Trophoblast cell (in vitro differentiated cells and primary cell): ENCODE measurements at regions not wholly inside any gene's neighbourhood (a gene's known extent, or its start where the extent isn't known, plus 50 kb on each side); places are given as distances from the start of the nearest gene placed in this dataset.
"Not testable (repeated sequence)": the region's sequence is repeated elsewhere in the genome, so short reads cannot be mapped to it uniquely, and the experiment has no call there.

Source experiments
- DNase-seq, 2 donors: peaks; one replicate each; pipeline ENCODE4 v3.0.0-alpha.2; 2016
- H2AFZ ChIP-seq: 2 replicates; pipeline ENCODE4 v1.6.1; 2013; ENCODE audit warnings: low read length, moderate library complexity, mild to moderate bottlenecking; ENCODE audit not compliant: insufficient read depth, poor library complexity
- H2AK5ac ChIP-seq: 2 replicates; pipeline ENCODE4 v1.6.1; 2013; ENCODE audit warnings: mild to moderate bottlenecking, low read length
- H2BK120ac ChIP-seq: 2 replicates; pipeline ENCODE4 v1.6.1; 2013; ENCODE audit warnings: low read length, mild to moderate bottlenecking, moderate library complexity; ENCODE audit not compliant: insufficient read depth, poor library complexity
- H2BK12ac ChIP-seq: 2 replicates; pipeline ENCODE4 v1.6.1; 2013; ENCODE audit warnings: mild to moderate bottlenecking, low read length, moderate library complexity
- H2BK5ac ChIP-seq: 2 replicates; pipeline ENCODE4 v1.6.1; 2013; ENCODE audit warnings: low read length, low read depth, moderate library complexity, mild to moderate bottlenecking; ENCODE audit not compliant: poor library complexity
- H3K14ac ChIP-seq: 2 replicates; pipeline ENCODE4 v1.6.1; 2013; ENCODE audit warnings: mild to moderate bottlenecking, low read length
- H3K18ac ChIP-seq: 2 replicates; pipeline ENCODE4 v1.6.1; 2013; ENCODE audit warnings: mild to moderate bottlenecking, low read length
- H3K23ac ChIP-seq: 2 replicates; pipeline ENCODE4 v1.6.1; 2013; ENCODE audit warnings: low read length
- H3K27ac ChIP-seq: 2 replicates; pipeline ENCODE4 v1.5.1; 2013; ENCODE audit warnings: low read depth, mild to moderate bottlenecking, inconsistent platforms, low read length, moderate library complexity
- H3K27me3 ChIP-seq: 2 replicates; pipeline ENCODE4 v1.6.1; 2013; ENCODE audit warnings: inconsistent platforms, mild to moderate bottlenecking, low read length, moderate library complexity; ENCODE audit not compliant: insufficient read depth
- H3K36me3 ChIP-seq, 2 experiments: 1 replicate in 1 of 2; 2 replicates in 1 of 2; pipeline ENCODE4 v1.6.1; 2013; ENCODE audit warnings: low read length in 2 of 2, mild to moderate bottlenecking in 2 of 2, moderate library complexity in 1 of 2; ENCODE audit not compliant: insufficient read depth in 2 of 2, control insufficient read depth in 1 of 2
- H3K4ac ChIP-seq: 2 replicates; pipeline ENCODE4 v1.6.1; 2013; ENCODE audit warnings: low read depth, mild to moderate bottlenecking, low read length, moderate library complexity
- H3K4me1 ChIP-seq, 2 experiments: 1 replicate in 1 of 2; 2 replicates in 1 of 2; pipeline ENCODE4 v1.6.1; 2013; ENCODE audit warnings: low read length in 2 of 2, mild to moderate bottlenecking in 2 of 2, moderate library complexity in 1 of 2; ENCODE audit not compliant: insufficient read depth in 2 of 2, control insufficient read depth in 1 of 2
- H3K4me2 ChIP-seq: 2 replicates; pipeline ENCODE4 v1.6.1; 2013; ENCODE audit warnings: inconsistent platforms, mild to moderate bottlenecking, low read length, moderate library complexity
- H3K4me3 ChIP-seq: 2 replicates; pipeline ENCODE4 v1.5.1; 2013; ENCODE audit warnings: mild to moderate bottlenecking, low read depth, low read length, inconsistent platforms
- H3K79me1 ChIP-seq: one replicate; pipeline ENCODE4 v1.6.1; 2013; ENCODE audit warnings: low read length
- H3K79me2 ChIP-seq: 2 replicates; pipeline ENCODE4 v1.6.1; 2013; ENCODE audit warnings: low read length, mild to moderate bottlenecking; ENCODE audit not compliant: control insufficient read depth, insufficient read depth, poor library complexity
- H3K9ac ChIP-seq: 2 replicates; pipeline ENCODE4 v1.6.1; 2013; ENCODE audit warnings: mild to moderate bottlenecking, low read length
- H3K9me3 ChIP-seq: 2 replicates; pipeline ENCODE4 v1.6.1; 2013; ENCODE audit warnings: low read depth, mild to moderate bottlenecking, control low read depth, inconsistent platforms, low read length; ENCODE audit not compliant: insufficient read depth
- H4K12ac ChIP-seq: 2 replicates; pipeline ENCODE4 v1.6.1; 2013; ENCODE audit warnings: low read depth, mild to moderate bottlenecking, low read length, moderate library complexity
- H4K8ac ChIP-seq: 2 replicates; pipeline ENCODE4 v1.6.1; 2013; ENCODE audit warnings: low read depth, mild to moderate bottlenecking, low read length, moderate library complexity
- H4K91ac ChIP-seq: one replicate; pipeline ENCODE4 v1.6.1; 2013; ENCODE audit warnings: low read depth, mild to moderate bottlenecking, low read length, moderate library complexity
- WGBS: extraction: QIAGEN DNeasy Blood & Tissue Kit; methylation state at CpG from one replicate; pipeline ENCODE4 v1.1.7; 2013; ENCODE audit warnings: missing lambda C conversion rate; ENCODE audit not compliant: insufficient read length, insufficient coverage; ENCODE audit errors: extremely low coverage; 5-methylcytosine and 5-hydroxymethylcytosine counted together

DNA sequence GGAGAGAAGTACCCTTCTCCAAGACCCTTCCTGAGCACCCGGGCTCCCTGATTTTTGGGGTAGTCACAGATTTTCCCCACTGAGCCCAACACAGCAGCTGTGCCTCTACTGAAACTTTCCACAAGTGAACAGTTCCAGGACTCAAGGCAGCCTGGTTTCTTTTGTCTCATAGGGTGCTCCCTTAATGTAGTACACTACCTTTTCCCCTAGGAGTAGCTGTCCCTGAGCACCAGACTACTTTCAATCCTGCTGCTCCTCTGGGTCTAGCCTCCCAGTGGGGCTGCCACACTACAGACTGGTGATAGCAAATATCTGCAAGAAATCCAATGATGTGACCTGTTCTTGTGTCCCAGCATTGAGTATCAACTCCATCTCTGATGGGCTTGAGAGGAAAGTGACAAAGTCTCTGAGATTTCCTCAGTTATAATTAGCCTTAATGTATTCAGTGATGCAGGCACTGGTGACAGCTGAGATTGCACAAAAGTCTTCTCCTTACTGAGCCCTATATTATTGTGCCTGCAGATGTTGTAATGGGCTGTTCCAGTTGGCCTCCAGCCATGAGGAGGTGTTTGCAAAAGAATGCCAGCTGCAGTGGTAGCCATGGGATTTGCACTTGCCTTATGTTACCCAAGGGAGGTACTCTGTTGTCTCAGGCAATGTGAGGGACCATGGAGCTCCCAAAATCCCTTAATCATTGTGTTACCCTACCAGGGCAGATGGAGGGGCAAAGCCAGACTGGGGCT is 1802.5 kb downstream of the EFNA5 start:
- WGBS = no CpG with 5 or more reads among the region's 1 CpG

DNA sequence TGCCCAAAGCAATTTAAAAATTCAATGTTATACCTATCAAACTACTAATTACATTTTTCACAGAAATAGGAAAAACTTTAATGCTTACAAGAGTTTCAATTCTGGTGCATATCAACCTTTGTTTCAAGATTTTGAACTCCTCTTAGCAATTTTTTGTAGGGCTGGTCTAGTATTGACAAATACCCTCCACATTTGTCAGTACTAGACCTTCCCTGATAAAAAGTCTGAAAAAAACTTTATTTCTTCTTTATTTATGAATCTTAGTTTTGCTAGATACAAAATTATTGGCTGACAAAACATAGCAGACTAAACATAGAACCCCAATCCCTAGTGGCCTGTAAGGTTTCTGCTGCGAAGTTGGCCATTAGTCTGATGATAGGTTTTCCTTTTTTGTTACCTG is 1804.9 kb downstream of the EFNA5 start:
- H3K14ac ChIP-seq = no peak overlapping the region
- no peak overlapping the region for H3K18ac ChIP-seq
- no peak overlapping the region for H4K91ac ChIP-seq
- H3K4me3 ChIP-seq = no peak overlapping the region
- no peak overlapping the region for H2BK5ac ChIP-seq
- no peaks in the 10 kb centered on the region for H3K36me3 ChIP-seq
- DNase-seq = no peak
- no peak overlapping the region for H4K8ac ChIP-seq
- H4K12ac ChIP-seq = no peak overlapping the region
- no peaks in the 10 kb centered on the region for H3K79me2 ChIP-seq
- H3K27ac ChIP-seq = no peak overlapping the region
- no peaks in the 10 kb centered on the region for H3K27me3 ChIP-seq
- no peak overlapping the region for H3K9ac ChIP-seq
- H3K9me3 ChIP-seq = no peaks in the 10 kb centered on the region
- no peak overlapping the region for H3K4me2 ChIP-seq
- no peak overlapping the region for H2AFZ ChIP-seq
- no peak overlapping the region for H3K23ac ChIP-seq
- WGBS = no CpG with 5 or more reads among the region's 1 CpG
- H3K4me1 ChIP-seq = no peaks in the 10 kb centered on the region
- H2BK120ac ChIP-seq = no peak overlapping the region
- H3K79me1 ChIP-seq = no peaks in the 10 kb centered on the region
- no peak overlapping the region for H2BK12ac ChIP-seq
- no peak overlapping the region for H3K4ac ChIP-seq
- no peak overlapping the region for H2AK5ac ChIP-seq

More for the DNA sequence above, 1802.5 kb downstream of the EFNA5 start:
- Histone ChIP-seq H3K36me3 (no peaks in the 10 kb centered on the region), H3K4me3 (no peak overlapping the region), H3K9me3 (no peaks in the 10 kb centered on the region), H2BK12ac (no peak overlapping the region), H3K79me2 (no peaks in the 10 kb centered on the region), H3K27me3 (no peaks in the 10 kb centered on the region), H3K79me1 (no peaks in the 10 kb centered on the region), H2AK5ac (no peak overlapping the region), H3K27ac (no peak overlapping the region), H2BK120ac (no peak overlapping the region), H3K23ac (no peak overlapping the region), H2BK5ac (no peak overlapping the region), H4K91ac (no peak overlapping the region), H4K8ac (no peak overlapping the region), H3K4ac (no peak overlapping the region), H2AFZ (no peak overlapping the region), H3K18ac (no peak overlapping the region), H3K14ac (no peak overlapping the region), H3K4me2 (no peak overlapping the region), H4K12ac (no peak overlapping the region), H3K9ac (no peak overlapping the region), H3K4me1 (no peaks in the 10 kb centered on the region)
- peak in 1 of 2 donors; percentile 45 for DNase-seq

DNA sequence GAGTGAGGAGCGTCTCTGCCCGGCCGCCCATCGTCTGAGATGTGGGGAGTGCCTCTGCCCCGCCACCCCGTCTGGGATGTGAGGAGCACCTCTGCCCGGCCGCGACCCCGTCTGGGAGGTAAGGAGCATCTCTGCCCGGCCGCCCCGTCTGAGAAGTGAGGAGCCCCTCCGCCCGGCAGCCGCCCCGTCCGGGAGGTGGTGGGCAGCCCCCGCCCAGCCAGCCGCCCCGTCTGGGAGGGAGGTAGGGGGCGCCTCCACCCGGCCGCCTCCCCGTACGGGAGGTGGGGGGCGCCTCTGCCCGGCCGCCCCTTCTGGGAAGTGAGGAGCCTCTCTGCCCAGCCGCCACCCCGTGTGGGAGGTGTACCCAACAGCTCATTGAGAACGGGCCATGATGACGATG is 1811.4 kb downstream of the EFNA5 start:
- not testable (repeated sequence) for H3K27me3 ChIP-seq, H3K14ac ChIP-seq, H3K4me1 ChIP-seq, H3K4me2 ChIP-seq, H2BK12ac ChIP-seq, H4K12ac ChIP-seq, H4K8ac ChIP-seq, H3K18ac ChIP-seq, H3K79me1 ChIP-seq, H3K23ac ChIP-seq, DNase-seq, H2AFZ ChIP-seq, H3K36me3 ChIP-seq, H3K79me2 ChIP-seq, H2BK5ac ChIP-seq, H3K9ac ChIP-seq, H2BK120ac ChIP-seq, H2AK5ac ChIP-seq, H3K27ac ChIP-seq, H3K4ac ChIP-seq, H4K91ac ChIP-seq, H3K4me3 ChIP-seq, H3K9me3 ChIP-seq
- WGBS = no CpG with 5 or more reads among the region's 33 CpGs

DNA sequence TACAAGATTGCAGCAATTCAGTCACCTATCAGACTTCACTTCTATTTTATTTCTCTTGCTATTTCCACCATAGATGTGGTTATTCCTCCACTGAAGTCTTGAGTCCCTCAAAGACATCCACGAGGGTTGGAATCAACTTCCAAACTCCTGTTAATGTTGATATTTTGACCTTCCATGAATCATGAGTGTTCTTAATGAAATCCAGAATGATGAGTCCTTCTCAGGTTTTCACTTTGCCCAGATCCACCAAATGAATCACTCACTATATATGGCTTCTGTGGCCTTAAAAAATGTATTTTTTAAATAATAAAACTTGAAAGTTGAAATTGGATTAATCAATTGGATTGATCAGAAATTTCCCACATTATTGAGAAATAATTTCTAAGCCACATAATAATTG is 1821.0 kb downstream of the EFNA5 start:
- Histone ChIP-seq H4K8ac (no peak overlapping the region), H3K4me2 (no peak overlapping the region), H2BK120ac (no peak overlapping the region), H2BK5ac (no peak overlapping the region), H3K27ac (no peak overlapping the region), H3K23ac (no peak overlapping the region), H2AFZ (no peak overlapping the region), H3K9me3 (no peaks in the 10 kb centered on the region), H3K79me2 (no peaks in the 10 kb centered on the region), H3K4me1 (no peaks in the 10 kb centered on the region), H3K18ac (no peak overlapping the region), H3K4me3 (no peak overlapping the region), H3K36me3 (no peaks in the 10 kb centered on the region), H3K9ac (no peak overlapping the region), H3K79me1 (no peaks in the 10 kb centered on the region), H3K27me3 (no peaks in the 10 kb centered on the region), H3K4ac (no peak overlapping the region), H2BK12ac (no peak overlapping the region), H2AK5ac (no peak overlapping the region), H3K14ac (no peak overlapping the region), H4K91ac (no peak overlapping the region), H4K12ac (no peak overlapping the region)
- WGBS = no CpG with 5 or more reads among the region's 1 CpG
- DNase-seq = no peak
